ENCODE measurements at regions not wholly inside any gene's neighbourhood (a gene's known extent, or its start where the extent isn't known, plus 50 kb on each side); places are given as distances from the start of the nearest gene placed in this dataset.

DNA sequence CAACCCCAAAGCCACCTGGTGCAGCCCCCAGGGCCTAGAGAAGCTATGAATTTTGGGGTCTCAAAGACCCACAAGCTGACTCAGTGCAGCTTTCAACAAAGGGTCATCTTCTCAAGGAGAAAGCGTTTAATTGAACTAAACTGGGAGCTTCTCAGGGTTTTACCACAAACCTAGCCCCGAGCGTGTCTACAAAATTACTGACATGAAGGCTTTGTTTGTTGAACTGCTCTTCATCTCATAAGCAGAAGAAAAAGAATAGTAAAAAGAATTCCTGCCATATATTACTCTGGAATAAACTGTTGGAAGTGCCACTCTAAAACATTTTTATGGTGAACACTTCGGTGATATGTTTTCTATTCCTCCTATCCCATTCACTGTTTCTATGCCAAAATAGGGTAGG lies 50.8 kb upstream of the INCENP start:
- no peak for DNase-seq (ENCODE audit: low spot score)

DNA sequence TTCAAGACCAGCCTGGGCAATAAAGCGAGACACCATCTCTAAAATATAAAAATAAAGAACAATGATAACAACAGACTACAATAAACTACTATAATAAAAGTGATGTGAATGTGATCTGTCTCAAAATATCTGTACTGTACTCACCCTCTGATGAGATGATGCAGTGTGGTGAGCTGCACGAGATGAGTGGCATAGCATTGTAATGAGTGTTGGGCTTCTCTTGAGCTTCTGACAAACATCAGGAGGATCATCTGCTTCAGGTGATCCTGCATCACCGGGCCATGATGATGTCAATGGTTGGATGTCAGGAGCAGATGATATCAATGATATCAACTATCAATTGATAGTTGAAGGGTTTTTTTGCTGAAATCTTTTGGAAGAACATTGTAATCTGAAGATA lies 52.4 kb upstream of the INCENP start:
- DNase-seq (ENCODE audit: low spot score) = no peak

DNA sequence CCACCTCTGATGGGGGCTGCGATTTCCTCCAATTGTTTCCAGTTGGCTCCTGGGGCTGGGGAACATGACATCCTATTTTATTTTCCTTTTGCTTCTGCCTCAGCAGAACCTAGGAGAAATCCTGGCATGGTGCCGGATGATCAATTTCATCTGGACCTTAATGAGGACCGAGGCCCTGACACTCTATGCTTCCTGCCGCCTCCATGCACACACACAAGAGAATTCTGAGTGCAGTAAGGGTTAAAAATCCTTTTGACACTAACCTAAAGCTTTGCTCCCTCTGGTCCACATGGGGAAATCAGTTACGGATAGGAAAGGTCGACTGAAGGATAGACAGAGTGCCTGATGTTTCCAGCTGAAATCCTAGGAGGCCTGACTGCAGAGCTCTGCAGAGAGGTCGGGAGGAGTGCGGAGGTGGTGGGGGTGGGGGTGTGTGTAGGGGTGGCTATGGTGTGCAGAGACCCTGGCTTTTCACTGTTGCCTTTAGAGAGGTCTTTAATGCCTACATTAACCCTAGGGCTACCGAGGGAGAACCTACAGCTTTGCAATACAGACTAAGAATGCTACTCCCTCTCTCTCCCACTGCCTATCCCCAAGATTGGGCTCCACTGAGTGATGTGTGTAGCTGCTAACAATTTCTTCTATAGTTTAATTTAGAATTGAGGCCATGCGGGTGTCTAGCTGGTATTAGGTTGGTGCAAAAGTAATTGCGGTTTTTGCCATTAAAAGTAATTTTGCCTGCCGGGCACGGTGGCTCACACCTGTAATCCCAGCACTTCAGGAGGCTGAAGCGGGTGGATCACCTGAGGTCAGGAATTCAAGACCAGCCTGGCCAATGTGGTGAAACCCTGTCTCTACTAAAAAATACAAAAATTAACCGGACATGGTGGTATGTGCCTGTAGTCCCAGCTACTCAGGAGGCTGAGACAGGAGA lies 53.6 kb upstream of the INCENP start:
- DNase-seq (ENCODE audit: low spot score) = no peak

DNA sequence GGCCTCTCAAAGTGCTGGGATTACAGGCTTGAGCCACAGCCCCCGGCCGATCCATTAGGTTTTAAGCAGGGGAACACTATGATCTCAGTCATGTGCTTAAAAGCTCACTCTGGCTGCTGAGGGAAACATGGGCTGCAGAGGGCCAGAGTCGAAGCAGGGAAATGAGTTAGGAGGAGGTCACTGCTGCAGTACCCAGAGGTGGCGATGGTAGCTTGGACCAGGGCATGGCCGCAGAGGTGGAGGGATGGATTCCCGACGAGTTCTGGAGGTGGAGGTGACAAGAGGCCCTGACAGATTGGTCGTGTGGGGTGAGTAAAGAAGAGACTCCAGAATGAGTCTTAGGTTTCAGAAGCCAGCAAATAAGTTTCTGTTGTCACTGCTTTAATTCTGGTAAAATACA lies 54.4 kb upstream of the INCENP start:
- DNase-seq (ENCODE audit: low spot score) = no peak

DNA sequence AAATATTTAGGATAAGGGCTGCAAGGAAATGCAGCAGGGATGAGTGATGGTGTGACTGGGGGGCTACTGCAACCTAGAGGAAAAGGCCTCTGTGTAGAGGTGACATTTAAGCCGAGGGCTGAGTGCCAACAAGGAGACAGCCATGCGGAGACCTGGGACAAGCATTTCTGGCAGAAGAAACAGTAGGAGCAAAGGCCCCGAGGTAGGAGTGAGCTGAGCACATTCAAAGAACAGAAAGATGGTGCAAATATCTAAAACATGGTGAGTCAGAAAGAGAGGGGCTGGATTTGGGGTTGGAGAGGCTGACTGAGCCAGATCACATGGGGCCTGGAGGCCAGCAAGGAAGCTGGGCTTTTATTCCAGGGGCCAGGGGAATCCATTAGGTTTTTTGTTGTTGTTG lies 55.1 kb upstream of the INCENP start:
- DNase-seq (ENCODE audit: low spot score) = no peak

DNA sequence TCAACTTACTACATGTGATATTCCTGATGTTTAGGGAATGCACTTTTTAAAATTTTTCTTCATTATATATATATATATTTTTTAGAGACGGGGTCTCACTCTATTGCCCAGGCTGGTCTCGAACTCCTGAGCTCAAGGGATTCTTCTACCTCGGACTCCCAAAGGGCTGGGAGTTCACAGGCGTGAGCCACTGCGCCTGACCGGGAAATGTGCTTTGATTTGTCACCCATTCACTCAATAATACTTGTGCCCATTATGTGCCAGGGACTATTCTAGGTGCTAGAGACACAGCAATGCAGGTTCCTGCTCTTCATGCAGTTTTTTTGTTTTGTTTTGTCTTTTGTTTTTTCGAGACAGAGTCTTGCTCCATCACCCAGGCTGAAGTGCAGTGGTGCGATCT lies 56.1 kb upstream of the INCENP start:
- no peak for DNase-seq (ENCODE audit: low spot score)

DNA sequence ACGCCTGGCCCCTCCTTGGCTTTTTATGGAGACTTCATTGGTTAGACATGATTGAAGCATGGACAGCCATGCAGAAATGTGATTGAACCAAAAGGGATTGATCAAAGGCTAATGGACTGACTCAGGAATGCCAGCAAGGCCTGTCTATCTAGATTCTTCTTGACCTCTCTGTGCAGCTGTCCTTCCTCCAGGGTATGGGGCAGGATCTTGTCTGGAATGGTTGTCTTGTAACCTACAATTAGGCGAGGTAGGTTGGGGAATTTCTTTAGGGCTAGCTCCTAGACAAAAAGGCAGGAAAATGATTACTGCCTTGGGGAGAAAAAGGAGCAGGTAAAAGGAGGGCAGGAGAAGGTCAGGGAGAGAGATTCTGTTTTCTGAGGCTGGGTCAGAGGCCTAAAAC lies 59.6 kb upstream of the INCENP start:
- no peak for DNase-seq (ENCODE audit: low spot score)

DNA sequence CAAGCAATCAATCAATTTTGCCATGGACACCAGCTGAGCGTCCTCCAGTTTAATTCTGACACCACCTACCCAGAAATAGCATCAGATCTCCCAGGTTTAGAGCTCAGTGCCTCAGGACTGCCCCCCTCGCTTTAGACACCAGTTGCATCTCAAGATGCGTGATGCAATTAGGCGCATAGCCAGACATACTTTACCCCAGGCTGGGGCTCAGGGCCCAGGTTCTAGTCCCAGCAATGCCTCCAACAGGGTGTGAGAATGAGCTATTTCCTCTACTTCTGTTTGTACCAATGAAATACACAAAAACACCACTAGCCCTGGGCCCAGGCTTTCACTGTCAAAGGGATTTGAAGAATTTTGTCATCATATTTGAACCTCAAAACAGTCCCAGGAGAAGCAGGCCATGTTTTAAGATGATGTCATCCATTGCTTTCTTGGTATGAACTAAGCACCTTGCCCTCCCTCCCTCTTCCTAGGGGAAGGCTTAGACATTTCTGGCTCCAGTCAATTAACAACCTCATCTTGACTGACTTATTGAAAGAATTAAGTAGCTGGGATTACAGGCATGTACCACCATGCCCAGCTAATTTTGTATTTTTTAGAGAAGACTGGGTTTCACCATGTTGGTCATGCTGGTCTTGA lies 61.5 kb upstream of the INCENP start:
- DNase-seq (ENCODE audit: low spot score) = no peak

DNA sequence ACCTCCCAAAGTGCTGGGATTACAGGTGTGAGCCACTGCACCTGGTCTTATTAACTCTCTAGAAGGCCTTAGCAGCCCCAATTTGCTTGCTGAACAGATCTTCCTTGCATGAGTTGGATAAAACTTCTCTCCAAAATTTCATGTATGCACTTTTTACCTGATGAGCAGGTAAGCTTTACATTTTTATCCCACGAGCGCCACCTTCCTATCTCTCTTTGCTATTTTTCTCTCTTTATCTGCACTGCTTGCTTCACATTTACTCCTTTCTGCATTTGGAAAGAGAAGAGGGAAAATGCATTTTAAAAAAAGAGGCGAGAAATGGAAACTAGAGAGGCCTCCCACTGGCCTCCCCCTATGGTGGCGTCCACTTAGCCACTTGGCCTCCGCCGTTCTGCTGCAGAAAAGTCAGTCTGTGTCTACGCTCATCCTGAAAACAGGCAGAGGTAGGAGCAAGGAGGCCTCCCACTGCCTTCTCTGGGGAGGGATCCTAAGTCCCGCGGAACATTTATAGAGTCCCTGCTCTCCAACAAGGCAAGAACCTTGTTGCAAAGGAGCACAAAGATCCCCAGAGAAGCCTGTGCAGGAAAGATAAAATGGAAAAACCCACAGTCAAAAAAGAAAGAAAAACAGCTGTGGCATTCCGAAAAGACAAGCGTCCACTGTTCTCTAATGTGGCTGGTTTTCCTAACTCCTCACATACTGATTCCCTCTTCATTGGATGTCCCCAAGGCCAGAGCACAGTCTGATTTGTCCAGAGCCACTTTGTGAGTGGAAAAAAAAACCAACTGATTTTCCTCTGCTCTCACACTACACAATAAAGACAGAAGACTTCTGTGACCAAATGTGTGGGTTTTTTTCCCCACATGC lies 62.2 kb upstream of the INCENP start:
- DNase-seq (ENCODE audit: low spot score) = peak; percentile 67

DNA sequence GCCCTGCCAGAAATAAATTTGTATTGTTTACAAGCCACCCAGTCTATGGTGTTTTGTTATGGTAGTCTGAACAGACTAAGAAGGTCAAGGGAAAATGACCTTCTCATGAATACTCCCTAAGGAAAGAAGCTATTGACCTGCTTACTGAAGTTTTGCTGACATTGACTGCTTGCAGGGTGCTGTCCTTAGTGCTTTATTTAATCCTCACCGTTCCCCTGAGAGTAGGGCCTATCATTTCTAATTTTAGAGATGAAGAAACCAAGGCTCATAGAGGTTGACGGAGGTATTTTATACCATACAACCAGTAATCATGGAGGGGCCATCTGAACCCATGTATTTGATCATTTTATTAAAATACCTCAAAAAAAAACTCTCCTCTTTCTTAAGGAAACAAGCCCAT lies 66.7 kb upstream of the INCENP start:
- no peak for DNase-seq (ENCODE audit: low spot score)

DNA sequence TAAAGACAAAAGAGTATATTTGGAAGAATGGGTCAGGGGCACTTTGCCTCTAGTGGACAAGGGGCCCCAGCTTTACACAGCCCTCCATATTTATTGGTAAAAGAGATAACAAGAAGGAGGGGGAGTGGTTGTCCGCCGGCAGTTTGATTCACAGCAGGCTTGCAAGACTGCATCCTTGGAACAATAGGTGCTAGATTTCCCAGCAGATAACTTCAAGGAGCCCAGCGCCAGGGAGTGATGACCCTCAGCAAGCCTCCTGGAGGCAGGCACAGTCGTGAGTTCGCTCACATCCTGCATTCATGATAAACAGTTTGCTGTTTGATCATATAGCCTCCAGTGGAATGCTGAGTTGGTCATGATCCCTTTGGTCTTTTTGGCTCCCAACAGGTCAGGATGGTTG lies 67.8 kb upstream of the INCENP start:
- no peak for DNase-seq (ENCODE audit: low spot score)

DNA sequence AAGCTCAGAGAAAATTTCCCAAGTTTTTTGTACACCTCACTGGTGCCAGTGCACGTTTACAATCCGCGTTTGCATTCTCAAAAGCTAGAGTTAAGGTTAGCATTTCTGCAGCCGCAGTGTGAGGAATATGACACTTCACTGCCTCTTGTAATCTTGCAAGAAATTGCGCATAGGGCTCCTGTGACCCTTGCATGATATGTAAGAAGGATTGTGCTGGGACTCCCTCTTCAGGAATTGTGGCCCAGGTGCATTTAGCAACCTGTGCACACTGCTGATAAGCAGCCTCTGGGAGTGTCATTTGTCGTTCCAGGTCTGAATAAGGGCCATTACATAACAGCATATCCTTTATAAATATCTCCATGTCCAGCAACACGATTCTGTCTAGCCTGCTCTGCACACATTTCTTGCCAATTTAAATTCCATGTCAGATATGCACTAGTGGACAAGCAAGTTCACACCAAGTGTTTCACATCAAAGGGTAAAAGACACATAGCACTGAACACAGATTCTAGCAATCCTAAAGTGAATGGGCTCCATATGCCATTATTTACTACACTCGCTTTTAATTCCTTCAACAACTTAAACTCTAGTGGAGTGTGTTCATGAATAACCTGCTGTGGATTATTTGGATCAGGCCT lies 69.2 kb upstream of the INCENP start:
- no peak for DNase-seq (ENCODE audit: low spot score)

DNA sequence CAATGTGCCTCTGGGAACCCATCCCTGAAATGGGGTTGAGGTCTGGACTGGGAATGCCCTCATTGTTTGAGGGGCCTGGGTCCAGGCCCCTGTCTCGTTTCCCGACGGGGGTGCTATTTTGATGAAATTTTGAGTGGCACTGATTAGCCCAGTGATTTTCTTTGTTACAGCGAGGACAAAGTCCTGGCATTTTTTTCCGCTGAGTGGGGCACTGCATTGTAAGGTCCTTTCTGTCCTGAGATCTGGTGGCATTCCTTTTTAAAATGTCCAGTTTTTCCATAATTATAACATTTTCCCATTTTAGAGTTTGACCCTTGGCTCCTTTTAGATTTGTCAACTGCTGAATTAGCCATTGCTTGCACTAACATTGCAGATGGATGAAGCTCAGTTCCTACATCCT lies 69.7 kb upstream of the INCENP start:
- no peak for DNase-seq (ENCODE audit: low spot score)

DNA sequence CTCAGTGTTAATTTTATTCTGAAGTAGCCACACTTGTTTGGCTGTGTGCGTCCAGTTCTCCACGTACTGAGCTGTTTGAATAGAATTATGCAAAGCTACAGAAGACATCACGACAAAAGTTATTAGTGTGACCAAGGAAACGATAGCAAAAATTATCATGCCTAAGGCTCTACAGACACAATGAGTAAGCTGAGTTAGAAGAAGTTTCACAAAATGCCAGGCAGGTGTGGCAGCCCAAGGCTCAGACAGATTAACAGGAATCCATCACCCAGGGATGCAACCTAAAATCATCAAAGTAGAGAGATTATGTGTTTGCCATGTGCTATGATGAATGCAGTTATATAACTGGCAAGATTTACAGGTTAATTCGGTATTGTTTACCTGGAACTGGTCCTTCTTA lies 73.1 kb upstream of the INCENP start:
- no peak for DNase-seq (ENCODE audit: low spot score)

DNA sequence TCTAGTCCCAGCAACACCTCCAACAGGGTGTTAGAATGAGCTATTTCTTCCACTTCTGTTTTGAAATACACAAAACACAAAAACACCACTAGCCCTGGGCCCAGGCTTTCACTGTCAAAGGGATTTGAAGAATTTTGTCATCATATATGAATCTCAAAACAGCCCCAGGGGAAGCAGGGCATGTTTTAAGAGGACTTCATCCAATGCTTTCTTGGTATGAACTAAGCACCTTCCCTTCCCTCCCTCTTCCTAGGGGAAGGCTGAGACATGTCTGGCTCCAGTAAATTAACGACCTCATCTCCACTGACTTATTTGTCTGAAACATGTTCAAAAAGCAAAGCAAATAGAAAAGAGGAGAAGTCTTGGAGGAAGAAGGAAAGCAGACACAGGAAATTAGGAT lies 75.7 kb upstream of the INCENP start:
- no peak for DNase-seq (ENCODE audit: low spot score)

DNA sequence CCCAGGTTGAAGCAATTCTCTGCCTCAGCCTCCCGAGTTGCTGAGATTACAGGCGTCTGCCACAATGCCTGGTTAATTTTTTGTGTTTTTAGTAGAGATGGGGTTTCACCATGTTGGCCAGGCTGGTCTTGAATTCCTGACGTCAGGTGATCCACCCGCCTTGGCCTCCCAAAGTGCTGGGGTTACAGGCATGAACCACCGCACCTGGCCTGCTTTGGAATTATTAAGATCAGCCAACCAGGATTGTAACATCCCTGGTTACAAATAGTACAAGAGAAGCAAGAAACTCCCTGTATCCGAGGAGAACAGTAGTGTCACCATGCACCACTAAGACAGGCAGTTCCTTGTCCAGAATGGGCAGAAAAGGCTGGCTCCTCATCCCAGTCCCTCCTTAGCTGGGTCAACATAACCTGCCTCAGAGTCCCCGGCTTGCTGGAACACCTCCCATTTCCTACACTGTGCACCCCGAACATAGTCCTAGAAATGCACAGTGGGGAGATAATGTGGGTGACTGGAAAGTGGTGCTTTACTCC lies 77.2 kb upstream of the INCENP start:
- no peak for DNase-seq (ENCODE audit: low spot score)

DNA sequence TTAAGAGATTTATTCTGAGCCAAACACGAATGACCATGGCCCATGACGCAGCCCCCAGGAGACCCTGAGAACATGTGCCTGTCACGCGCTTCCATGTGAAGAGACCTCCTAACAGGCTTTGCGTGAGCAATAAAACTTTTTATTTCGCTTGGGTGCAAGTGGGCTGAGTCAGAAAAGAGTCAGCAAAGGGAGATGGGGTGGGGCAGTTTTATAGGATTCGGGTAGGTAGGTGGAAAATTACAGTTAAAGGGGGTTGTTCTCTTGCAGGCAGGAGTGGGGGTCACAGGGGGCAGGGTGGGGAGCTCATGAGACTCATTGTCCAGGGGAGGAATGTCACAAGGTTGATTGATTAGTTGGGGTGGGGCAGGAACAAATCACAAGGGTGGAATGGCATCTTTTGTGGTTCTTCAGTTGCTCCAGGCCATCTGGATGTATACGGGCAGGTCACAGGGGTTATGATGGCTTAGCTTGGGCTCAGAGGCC lies 77.2 kb upstream of the FTH1 start:
- DNase-seq (ENCODE audit: low spot score) = no peak

DNA sequence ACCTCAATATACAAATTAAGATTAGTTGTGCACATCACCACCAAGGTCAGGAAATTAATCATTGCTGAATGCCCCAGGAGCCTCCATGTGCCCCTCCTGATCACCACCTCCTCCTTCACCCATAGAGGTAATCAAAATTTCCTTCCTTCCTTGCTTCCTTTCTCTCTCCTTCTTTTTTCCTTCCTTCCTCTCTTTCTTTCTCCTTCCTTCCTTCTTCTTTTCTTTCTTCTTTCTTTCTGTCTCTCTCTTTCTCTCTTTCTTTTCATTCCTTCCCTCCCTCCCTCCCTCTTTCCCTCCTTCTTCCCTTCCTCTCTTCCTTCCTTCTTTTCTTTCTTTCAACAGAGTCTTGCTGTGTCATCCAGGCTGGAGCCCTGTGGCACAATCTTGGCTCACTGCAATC lies 67.9 kb upstream of the FTH1 start:
- DNase-seq (ENCODE audit: low spot score) = no peak

DNA sequence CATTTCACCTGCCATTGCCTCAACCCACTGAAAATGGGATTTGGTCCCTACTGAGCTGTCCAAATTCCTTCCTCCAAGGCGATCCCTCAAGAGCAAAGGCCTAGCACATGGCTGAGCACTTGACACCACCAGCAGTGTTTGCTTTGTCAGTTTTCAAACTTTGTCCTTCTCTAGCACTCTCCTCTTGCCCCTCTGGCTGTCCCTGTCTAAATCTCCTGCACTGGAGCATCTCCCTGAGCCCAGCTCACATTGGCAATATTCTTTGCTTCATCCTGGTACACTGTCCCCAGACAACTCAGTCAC lies 66.6 kb upstream of the FTH1 start:
- no peak for DNase-seq (ENCODE audit: low spot score)

DNA sequence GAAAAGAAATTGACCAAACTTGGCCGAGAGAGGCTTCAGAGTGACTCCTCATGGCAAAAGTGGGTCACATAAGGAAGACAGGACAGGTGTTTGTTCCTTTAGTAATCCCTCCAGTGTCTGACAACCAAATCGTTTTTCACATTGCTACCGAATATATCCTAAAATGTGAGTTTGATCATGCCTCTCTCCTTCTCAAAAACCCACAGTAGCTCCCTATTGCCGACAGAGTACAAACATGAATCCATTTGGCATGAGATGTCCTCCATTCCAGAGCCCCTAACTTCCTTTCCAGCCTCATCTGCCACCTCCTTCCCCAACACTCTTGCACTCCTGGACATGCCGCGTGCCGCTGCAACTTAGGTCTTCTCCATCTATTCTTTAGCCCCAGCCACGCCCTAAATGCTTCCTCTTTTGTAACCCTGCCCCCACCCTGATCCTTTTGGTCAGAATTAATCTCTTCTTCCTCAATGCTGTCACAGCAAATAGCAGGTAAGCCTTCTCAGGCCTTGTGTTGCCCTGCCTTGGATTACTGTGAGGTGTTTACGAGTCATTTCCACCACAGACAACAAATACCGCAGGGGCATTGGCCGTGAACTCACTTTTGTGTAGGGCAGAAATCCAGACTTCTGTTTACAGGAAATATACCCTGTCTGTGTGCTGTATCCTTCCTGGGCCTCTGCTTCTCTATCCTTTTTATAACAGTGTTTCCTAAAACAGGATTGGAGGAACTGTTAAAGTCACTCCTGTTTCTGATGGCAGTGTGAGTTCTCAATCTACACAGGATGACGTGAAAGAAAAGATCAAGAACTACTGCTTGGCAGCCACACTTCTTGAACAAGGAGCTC lies 66.0 kb upstream of the FTH1 start:
- DNase-seq (ENCODE audit: low spot score) = no peak

DNA sequence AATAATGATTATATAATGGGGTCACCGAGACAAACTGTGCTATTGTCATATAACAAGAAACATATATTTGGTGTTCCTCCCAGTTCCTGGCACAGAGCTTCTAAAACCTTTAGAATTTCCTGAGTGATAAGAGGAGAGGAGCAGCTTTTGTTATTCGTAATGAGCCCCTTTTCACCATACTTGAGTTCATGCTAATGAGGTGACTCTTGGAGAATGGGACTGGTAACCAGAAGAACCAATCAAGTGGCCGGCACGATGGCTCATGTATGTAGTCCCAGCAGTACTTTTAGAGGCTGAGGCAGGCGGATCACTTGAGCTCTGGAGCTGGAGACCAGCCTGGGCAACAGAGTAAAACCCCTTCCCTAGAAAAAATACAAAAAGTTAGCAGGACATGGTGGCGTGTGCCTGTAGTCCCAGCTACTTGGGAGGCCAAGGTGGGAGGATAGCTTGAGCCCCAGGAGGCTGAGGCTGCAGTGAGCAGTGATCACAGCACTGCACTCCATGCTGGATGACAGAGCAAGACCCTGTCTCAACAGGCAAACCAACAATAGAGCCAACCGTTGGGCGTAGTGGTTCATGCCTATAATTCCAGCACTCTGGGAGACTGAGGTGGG lies 62.7 kb upstream of the FTH1 start:
- DNase-seq (ENCODE audit: low spot score) = no peak

Data from putamen (tissue), 1 donor.